RWPE2 (cell line): ENCODE measurements at regions not wholly inside any gene's neighbourhood (a gene's known extent, or its start where the extent isn't known, plus 50 kb on each side); places are given as distances from the start of the nearest gene placed in this dataset.
"Not testable (repeated sequence)": the region's sequence is repeated elsewhere in the genome, so short reads cannot be mapped to it uniquely, and the experiment has no call there.

Experiments used
- ATAC-seq: fragments of 200-7000 bp; cut with Tn5 transposase; 3 replicates; pipeline ENCODE4 v1.9.1; 2021; ENCODE audit warnings: low read depth
- DNase-seq: peaks from one replicate; pipeline ENCODE4 v3.0.0-alpha.2; 2020; ENCODE audit warnings: low spot score
- H3K27ac ChIP-seq: fragments of 450-650 bp; 2 replicates; pipeline ENCODE4 v1.5.1; 2017; ENCODE audit warnings: mild to moderate bottlenecking; ENCODE audit not compliant: poor library complexity, severe bottlenecking
- H3K27me3 ChIP-seq: fragments of 250-450 bp; sonication (Bioruptor Pico); 2 replicates; pipeline ENCODE4 v1.5.1; 2021; ENCODE audit warnings: mild to moderate bottlenecking, moderate library complexity; ENCODE audit not compliant: insufficient read depth, poor library complexity, severe bottlenecking
- H3K36me3 ChIP-seq: fragments of 250-450 bp; sonication (Bioruptor Pico); 2 replicates; pipeline ENCODE4 v1.5.1; 2020; ENCODE audit warnings: low read depth, mild to moderate bottlenecking, moderate library complexity
- H3K4me1 ChIP-seq: fragments of 250-450 bp; sonication (Bioruptor Pico); 2 replicates; pipeline ENCODE4 v1.5.1; 2021; ENCODE audit warnings: mild to moderate bottlenecking, moderate library complexity; ENCODE audit not compliant: insufficient read depth, poor library complexity, severe bottlenecking
- H3K4me3 ChIP-seq: fragments of 250-450 bp; sonication (Bioruptor Pico); 2 replicates; pipeline ENCODE4 v1.5.1; 2021; ENCODE audit warnings: mild to moderate bottlenecking, moderate library complexity; ENCODE audit not compliant: severe bottlenecking
- H3K9me3 ChIP-seq: fragments of 250-450 bp; sonication (Bioruptor Pico); 2 replicates; pipeline ENCODE4 v1.5.1; 2021; ENCODE audit warnings: mild to moderate bottlenecking, moderate library complexity; ENCODE audit not compliant: severe bottlenecking
- TF ChIP-seq, protein P1 (sequence below): fragments of 450-650 bp; IDR thresholded peaks from one replicate; pipeline ENCODE4 v1.5.1; 2017; ENCODE audit warnings: mild to moderate bottlenecking, moderate library complexity; ENCODE audit not compliant: poor library complexity, severe bottlenecking

DNA sequence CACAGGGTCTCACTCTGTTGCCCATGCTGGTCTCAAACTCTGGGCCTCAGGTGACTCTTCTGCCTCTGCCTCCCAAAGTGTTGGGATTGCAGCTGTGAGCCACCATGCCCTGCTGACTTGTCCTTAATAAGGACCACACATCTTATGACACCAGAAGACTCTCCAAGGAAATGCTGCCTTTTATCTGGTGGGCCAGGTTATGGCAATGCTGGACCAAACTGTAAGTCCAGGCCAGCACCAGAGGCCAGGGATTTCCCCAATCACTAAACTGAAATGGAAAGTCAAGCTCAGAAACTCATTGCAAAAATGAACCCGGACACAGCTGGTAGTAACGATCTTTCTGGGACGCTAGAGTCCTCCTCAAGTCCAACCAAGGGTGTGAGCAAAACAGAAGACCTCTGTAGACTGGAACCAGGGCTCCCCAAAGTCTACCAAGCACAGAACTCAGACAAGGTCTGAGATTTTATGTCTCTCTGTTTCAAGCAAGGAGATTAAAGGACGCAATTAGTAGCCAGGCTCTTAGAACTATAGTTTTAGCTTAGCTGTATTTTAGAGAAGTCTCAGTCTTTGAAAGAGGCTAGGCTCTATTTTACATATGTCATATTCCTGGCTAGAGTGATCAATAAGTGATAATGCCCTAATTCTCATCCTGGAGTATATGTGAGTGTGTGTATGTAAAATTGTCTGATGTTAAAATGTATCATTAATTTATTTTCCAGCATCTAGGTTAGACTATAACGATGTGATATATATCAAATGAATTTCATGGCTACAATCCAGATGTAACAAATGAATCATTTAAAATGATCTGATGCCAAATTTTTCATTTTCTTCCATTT, 74.0 kb upstream of the ITGB1 start:
- Histone ChIP-seq H3K9me3 (peaks cover 2% of the 10 kb centered on the region), H3K4me3 (no peak overlapping the region), H3K27me3 (no peaks in the 10 kb centered on the region), H3K4me1 (peaks cover 26% of the 10 kb centered on the region), H3K36me3 (no peaks in the 10 kb centered on the region), H3K27ac (peak overlapping the region; percentile 95)
- ATAC-seq (peak; percentile 74), DNase-seq (no peak)
- TF ChIP-seq, protein P1, sequence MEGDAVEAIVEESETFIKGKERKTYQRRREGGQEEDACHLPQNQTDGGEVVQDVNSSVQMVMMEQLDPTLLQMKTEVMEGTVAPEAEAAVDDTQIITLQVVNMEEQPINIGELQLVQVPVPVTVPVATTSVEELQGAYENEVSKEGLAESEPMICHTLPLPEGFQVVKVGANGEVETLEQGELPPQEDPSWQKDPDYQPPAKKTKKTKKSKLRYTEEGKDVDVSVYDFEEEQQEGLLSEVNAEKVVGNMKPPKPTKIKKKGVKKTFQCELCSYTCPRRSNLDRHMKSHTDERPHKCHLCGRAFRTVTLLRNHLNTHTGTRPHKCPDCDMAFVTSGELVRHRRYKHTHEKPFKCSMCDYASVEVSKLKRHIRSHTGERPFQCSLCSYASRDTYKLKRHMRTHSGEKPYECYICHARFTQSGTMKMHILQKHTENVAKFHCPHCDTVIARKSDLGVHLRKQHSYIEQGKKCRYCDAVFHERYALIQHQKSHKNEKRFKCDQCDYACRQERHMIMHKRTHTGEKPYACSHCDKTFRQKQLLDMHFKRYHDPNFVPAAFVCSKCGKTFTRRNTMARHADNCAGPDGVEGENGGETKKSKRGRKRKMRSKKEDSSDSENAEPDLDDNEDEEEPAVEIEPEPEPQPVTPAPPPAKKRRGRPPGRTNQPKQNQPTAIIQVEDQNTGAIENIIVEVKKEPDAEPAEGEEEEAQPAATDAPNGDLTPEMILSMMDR, result no peak

DNA sequence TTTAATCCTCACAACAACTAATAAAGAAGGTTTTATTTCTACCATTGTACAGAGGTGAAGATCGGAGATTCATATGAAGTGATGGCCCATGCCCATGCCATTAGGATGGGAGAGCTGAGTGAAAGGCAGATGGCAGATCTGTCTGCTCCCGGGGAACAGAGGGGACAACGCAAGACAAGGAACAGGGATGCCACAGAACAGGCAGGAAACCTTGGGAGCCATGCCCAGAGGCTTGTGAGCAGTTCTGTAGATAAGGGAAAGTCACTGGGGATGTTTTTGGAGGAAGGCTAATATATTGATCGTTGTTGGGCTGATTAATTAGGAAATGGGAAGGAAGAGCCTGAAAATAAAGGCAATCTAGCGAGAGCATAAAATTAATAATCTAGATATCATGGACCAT, 73.1 kb upstream of the ITGB1 start:
- ATAC-seq, result no peak
- peak overlapping the region; percentile 95 for H3K27ac ChIP-seq

DNA sequence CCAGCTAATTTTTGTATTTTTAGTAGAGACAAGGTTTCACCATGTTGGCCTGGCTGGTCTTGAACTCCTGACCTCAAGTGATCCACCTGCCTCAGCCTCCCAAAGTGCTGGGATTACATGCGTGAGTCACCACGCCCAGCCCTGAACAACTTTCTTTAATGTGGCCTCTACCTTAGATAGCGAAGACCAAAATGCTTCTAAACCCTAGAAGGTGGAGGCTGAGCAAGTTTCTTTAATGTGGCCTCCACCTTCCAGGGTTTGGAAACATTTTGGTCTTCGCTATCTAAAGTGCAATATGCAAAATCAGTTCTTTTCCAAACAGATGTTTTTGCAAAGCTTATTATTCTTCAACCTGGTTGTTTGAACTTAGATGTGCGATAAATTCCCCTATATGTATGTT, 70.5 kb upstream of the ITGB1 start:
- H3K4me3 ChIP-seq, H3K27ac ChIP-seq, DNase-seq, ATAC-seq, H3K27me3 ChIP-seq, H3K36me3 ChIP-seq, H3K9me3 ChIP-seq: not testable (repeated sequence)
- H3K4me1 ChIP-seq, result peaks cover 34% of the 10 kb centered on the region

More for the DNA sequence above, 73.1 kb upstream of the ITGB1 start:
- DNase-seq, result no peak
- H3K4me1 ChIP-seq, result peaks cover 34% of the 10 kb centered on the region
- H3K36me3 ChIP-seq, result no peaks in the 10 kb centered on the region
- H3K27me3 ChIP-seq, result no peaks in the 10 kb centered on the region
- TF ChIP-seq, protein P1, result no peak
- H3K4me3 ChIP-seq, result no peak overlapping the region
- H3K9me3 ChIP-seq, result peaks cover 2% of the 10 kb centered on the region

DNA sequence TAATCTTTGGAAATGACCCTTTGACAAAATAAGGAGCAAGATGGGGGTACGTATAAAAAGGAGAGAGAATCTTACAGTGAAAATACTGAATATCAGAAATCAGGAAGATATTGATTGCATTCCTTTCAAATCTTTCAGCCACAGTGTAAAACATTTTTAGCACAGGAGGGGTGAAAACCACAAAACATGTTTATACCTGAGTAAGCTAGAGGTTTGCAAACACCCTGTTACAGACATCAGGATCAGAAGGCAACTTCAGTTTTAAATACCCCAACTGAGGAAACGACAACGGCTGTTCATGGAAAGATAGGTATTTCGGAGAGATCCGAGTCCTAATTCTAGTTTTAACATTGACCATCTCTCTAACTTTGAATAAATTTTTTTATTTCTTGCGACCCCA, 69.1 kb upstream of the ITGB1 start:
- peak; percentile 74 for ATAC-seq
- Histone ChIP-seq H3K4me3 (no peak overlapping the region), H3K27ac (peak overlapping the region; percentile 25), H3K4me1 (peaks cover 31% of the 10 kb centered on the region), H3K27me3 (no peaks in the 10 kb centered on the region), H3K36me3 (no peaks in the 10 kb centered on the region), H3K9me3 (peaks cover 2% of the 10 kb centered on the region)
- DNase-seq, result no peak
- TF ChIP-seq, protein P1, result no peak

DNA sequence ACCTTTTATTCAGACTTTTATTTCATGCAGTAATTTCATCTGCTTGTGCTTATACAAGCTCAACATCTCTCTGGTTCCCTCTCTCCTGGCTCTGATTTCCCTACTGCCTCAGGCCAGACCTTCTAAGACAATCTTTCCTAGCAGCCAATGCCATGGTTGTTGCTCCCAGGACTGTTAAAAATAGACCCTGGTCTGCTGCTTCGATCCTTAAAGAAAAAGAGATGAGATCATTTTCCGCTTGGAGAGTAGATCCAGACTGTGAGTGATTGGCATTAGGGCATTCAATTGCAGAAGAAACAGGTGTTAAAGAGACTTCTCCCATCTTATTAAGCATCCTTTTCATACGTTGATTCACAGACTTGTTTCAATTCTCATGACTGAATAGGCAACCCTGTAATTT, 68.4 kb upstream of the ITGB1 start:
- TF ChIP-seq, protein P1, result no peak
- peak overlapping the region; percentile 25 for H3K27ac ChIP-seq
- H3K9me3 ChIP-seq, result peaks cover 2% of the 10 kb centered on the region
- H3K36me3 ChIP-seq, result no peaks in the 10 kb centered on the region
- peaks cover 28% of the 10 kb centered on the region for H3K4me1 ChIP-seq
- no peak for ATAC-seq
- no peaks in the 10 kb centered on the region for H3K27me3 ChIP-seq
- no peak for DNase-seq
- no peak overlapping the region for H3K4me3 ChIP-seq
